Esophagus (tissue), 2 donors: ENCODE measurements at regions not wholly inside any gene's neighbourhood (a gene's known extent, or its start where the extent isn't known, plus 50 kb on each side); places are given as distances from the start of the nearest gene placed in this dataset.

Source experiments
- H3K27ac ChIP-seq, 2 donors: one replicate each; pipeline ENCODE4 v1.5.1; 2013; ENCODE audit warnings: low read depth in 2 of 2, mild to moderate bottlenecking in 2 of 2, inconsistent platforms in 1 of 2, low read length in 1 of 2, moderate library complexity in 1 of 2
- H3K27me3 ChIP-seq, 2 donors: one replicate each; pipeline ENCODE4 v1.6.1; 2013; ENCODE audit warnings: low read length in 2 of 2, control low read depth in 1 of 2, mild to moderate bottlenecking in 1 of 2; ENCODE audit not compliant: insufficient read depth in 2 of 2, control insufficient read depth in 1 of 2
- H3K36me3 ChIP-seq, 2 donors: one replicate each; pipeline ENCODE4 v1.6.1; 2013; ENCODE audit warnings: low read length in 1 of 2; ENCODE audit not compliant: control insufficient read depth in 2 of 2, insufficient read depth in 2 of 2
- H3K4me1 ChIP-seq, 2 donors: one replicate each; pipeline ENCODE4 v1.6.1; 2013; ENCODE audit warnings: low read length in 1 of 2; ENCODE audit not compliant: control insufficient read depth in 2 of 2, insufficient read depth in 2 of 2
- H3K4me3 ChIP-seq, 2 donors: one replicate each; pipeline ENCODE4 v1.5.1; 2013; ENCODE audit warnings: low read length in 2 of 2, mild to moderate bottlenecking in 2 of 2, low read depth in 1 of 2, moderate library complexity in 1 of 2
- H3K9me3 ChIP-seq, 2 donors: one replicate each; pipeline ENCODE4 v1.6.1; 2013; ENCODE audit warnings: mild to moderate bottlenecking in 2 of 2, low read depth in 1 of 2, low read length in 1 of 2, moderate library complexity in 1 of 2; ENCODE audit not compliant: control insufficient read depth in 2 of 2, insufficient read depth in 1 of 2
- WGBS, 2 donors: extraction: QIAGEN DNeasy Blood & Tissue Kit; methylation state at CpG; one replicate each; pipeline ENCODE4 v1.1.7; 2013; 5-methylcytosine and 5-hydroxymethylcytosine counted together
- donor health status: healthy with polysubstance abuse.
- donor health status: Bipolar disorder and iron deficiency.

DNA sequence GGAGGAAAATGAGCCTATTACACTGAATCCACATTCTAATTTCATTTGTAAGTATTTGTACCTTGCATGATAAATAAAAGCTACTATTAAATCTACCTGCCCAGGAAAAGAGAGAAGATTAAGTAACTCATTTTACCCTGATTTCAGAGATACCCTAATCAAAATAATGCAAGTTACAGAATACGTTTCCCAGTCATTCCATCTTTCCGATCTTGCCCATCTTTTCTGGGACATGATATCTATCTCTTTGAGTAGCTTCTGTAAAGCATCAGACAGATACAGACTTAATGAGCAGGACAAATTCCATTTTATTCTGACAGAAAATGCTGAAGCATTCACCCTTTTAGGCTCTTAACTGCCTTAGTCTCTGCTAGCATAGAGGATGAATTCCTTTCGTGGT lies 56.6 kb downstream of the SPRY2 start:
- H3K27me3 ChIP-seq, result no peaks in the 10 kb centered on the region
- H3K36me3 ChIP-seq, result no peaks in the 10 kb centered on the region
- H3K4me1 ChIP-seq, result no peaks in the 10 kb centered on the region
- WGBS, 2 donors, result 92 to 95% methylated on average over 3 of the region's 3 CpGs
- no peaks in the 10 kb centered on the region for H3K9me3 ChIP-seq
- H3K27ac ChIP-seq, result no peak overlapping the region
- no peak overlapping the region for H3K4me3 ChIP-seq

DNA sequence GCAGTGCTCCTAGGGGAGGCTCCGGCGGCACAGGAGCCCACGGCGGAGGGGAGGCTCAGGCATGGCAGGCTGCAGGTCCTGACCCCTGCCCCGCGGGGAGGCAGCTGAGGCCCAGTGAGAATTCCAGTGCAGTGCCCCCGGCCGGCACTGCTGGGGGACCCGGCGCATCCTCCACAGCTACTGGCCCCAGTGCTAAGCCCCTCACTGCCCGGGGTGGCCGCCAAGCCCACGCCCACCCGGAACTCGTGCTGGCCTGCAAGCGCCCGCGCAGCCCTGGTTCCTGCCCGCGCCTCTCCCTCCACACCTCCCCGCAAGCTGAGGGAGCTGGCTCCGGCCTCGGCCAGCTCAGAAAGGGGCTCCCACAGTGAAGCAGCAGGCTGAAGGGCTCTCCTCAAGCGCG lies 62.2 kb downstream of the SPRY2 start:
- Histone ChIP-seq H3K27me3 (no peaks in the 10 kb centered on the region), H3K4me3 (no peak overlapping the region), H3K9me3 (peaks cover 0 to 3% of the 10 kb centered on the region in 2 donors), H3K36me3 (no peaks in the 10 kb centered on the region), H3K27ac (no peak overlapping the region), H3K4me1 (no peaks in the 10 kb centered on the region)
- WGBS, 2 donors, result 96% methylated on average over 25 of the region's 25 CpGs

DNA sequence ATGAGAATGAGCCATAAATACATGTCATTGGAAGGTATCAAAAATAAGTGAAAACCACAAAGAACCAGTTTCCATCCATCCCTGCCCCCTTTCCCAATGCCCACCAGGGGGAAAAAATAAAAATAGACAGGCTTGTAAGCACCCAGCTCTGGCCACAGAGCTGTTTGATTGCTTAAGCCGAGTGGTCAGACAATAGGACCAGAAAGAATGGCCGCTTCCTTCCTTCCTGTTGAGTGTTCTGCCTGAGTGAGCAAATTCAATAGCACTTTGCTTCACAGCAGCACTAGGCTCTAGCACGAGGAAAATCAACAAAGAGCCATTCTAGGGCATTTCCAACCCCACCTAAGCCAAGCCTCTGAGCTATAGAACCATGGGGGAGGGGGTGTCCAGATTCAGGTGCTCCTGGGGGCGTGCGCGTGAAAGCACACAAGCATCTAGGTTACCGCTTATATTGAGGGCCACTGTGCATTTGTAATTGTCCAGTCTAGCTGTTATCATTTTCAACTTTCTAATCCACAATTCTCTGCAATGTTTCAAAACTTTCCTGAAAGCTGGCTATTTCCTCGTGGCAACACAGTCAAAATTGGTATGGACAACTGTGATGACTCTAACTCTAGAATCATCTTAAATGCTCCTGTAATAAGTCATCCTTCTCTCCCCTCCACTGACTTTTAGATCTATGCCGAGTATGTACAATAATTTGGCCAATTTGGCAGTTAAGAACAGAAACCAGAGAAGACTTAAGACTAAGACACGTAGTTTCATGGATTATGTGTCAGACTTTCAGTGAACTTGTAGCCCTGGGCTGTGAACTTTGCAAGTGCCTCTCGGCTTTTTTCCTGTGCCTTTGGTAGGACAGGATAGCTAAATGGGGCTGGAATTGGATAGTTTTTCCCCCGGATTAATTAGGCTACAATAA lies 64.3 kb downstream of the SPRY2 start:
- Histone ChIP-seq H3K9me3 (peaks cover 0 to 3% of the 10 kb centered on the region in 2 donors), H3K36me3 (no peaks in the 10 kb centered on the region), H3K4me1 (no peaks in the 10 kb centered on the region), H3K27ac (no peak overlapping the region), H3K4me3 (no peak overlapping the region), H3K27me3 (no peaks in the 10 kb centered on the region)
- WGBS, 2 donors, result 52 to 64% methylated on average over 12 of the region's 12 CpGs

DNA sequence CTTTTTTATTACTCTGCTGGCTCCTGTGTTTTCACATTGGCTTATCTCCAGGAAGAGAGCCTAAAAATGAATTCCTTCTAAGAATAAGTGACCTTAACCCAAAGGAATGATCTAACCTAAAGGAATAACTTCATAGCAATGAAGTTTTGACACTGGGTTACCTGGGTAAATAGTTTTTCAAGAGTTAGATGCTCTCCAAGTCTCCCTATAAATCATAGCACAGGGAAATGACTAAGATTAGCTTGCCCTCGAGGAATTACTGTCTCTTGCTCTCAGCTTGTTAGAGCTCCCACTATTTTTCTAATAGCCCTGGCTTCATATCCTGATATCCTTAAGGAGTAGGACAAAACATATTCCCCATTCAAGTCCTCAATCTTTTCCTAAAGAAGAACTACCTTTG lies 66.3 kb downstream of the SPRY2 start:
- H3K4me3 ChIP-seq, result no peak overlapping the region
- peaks cover 0 to 3% of the 10 kb centered on the region in 2 donors for H3K9me3 ChIP-seq
- WGBS, 2 donors, result 31 to 54% methylated on average over 1 of the region's 1 CpG
- no peaks in the 10 kb centered on the region for H3K36me3 ChIP-seq
- no peaks in the 10 kb centered on the region for H3K4me1 ChIP-seq
- no peak overlapping the region for H3K27ac ChIP-seq
- no peaks in the 10 kb centered on the region for H3K27me3 ChIP-seq

DNA sequence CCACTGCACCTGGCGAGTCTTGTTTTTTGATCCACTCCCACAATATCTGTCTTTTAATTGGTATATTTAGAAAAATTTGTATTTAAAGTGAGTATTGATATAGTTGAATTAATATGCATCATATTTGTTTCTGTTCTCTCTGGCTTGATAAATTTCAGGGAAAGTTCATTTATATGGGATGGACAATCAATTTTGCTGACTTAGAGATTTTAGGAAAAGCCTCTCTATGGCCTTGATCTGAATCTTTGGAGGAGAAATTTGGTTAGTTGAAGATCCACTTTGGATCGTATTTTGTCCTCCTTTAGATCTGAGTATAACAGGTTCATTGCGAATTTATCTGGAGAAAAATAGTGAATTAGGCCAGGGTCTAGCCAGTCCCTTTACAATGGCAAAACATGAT lies 67.2 kb downstream of the SPRY2 start:
- 93 to 98% methylated on average over 3 of the region's 3 CpGs for WGBS, 2 donors
- Histone ChIP-seq H3K4me3 (no peak overlapping the region), H3K36me3 (no peaks in the 10 kb centered on the region), H3K27me3 (no peaks in the 10 kb centered on the region), H3K27ac (no peak overlapping the region), H3K9me3 (peaks cover 0 to under 1% of the 10 kb centered on the region in 2 donors), H3K4me1 (no peaks in the 10 kb centered on the region)

DNA sequence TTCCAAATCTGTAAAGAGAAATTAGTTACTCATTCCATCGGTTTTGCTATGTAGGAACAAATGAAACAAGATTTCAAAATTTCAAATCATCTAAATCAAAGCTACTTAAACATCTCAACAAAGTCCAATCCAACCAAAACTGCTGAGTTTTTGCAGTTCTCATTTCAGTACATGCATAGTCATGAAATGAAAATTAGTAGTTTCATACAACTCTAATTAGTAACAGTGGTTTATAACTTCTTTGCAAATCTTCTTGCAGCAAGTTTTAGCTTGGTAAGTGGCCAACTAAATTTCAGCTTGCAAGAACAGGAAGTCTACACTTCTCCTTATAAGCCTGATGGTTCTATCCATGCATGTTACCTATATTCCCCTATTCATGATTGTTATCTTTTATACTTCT lies 75.6 kb downstream of the SPRY2 start:
- H3K36me3 ChIP-seq, result no peaks in the 10 kb centered on the region
- 78 to 81% methylated on average over 1 of the region's 1 CpG for WGBS, 2 donors
- H3K4me3 ChIP-seq, result no peak overlapping the region
- no peaks in the 10 kb centered on the region for H3K4me1 ChIP-seq
- no peak overlapping the region for H3K27ac ChIP-seq
- H3K9me3 ChIP-seq, result no peaks in the 10 kb centered on the region
- no peaks in the 10 kb centered on the region for H3K27me3 ChIP-seq

DNA sequence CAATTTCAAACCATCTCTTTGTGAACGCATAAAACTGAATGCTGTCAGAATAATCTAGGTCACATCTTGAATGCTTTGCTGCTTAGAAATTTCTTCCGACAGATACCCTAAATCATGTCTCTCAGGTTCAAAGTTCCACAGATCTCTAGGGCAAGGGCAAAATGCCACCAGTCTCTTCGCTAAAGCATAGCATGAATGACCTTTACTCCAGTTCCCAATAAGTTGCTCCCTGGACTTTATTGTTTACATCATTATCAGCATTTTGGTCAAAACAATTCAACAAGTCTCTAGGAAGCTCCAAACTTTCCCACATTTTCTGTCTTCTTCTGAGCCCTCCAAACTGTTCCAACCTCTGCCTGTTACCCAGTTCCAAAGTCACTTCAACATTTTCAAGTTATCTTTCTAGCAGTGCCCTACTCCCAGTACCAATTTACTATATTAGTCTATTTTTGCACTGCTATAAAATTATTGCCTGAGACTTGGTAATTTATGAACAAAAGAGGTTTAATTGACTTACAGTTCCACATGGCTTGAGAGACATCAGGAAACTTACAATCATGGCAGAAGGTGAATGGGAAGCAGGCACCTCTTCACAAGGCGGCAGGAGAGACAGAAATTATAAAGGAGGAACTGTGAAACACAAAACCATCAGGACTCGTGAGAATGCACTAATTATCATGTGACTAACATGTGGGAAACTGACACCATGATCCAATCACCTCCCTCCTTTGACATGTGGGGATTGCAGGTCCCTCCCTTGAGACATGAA lies 77.0 kb downstream of the SPRY2 start:
- H3K27ac ChIP-seq, result no peak overlapping the region
- no peak overlapping the region for H3K4me3 ChIP-seq
- H3K36me3 ChIP-seq, result no peaks in the 10 kb centered on the region
- no peaks in the 10 kb centered on the region for H3K9me3 ChIP-seq
- H3K4me1 ChIP-seq, result no peaks in the 10 kb centered on the region
- WGBS, 2 donors, result 81 to 85% methylated on average over 5 of the region's 5 CpGs
- no peaks in the 10 kb centered on the region for H3K27me3 ChIP-seq

DNA sequence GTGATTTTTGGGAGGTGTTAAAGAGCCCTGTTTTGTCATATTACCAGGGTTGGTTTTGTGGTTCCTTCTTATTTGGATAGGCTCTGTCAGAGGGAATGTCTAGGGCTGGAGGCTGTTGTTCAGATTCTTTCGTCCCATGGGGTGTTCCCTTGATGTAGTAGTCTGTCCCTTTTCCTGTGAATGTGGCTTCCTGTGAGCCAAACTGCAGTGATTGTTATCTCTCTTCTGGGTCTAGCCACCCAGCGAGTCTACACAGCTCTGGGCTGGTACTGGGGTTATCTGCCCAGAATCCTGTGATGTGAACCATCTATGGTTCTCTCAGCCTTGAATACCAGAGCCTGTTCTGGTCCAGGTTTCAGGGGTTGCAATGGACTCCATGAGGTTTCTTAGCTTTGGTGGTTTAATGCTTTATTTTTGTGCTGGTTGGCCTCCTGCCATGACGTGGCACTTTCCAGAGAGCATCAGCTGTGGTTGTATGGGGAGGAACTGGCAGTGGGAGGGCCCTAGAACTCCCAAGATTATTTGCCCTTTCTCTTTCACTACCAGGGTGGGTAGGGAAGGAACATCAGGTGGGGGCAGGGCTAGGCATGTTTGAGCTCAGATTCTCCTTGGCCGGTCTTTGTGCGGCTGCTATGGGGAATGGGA lies 78.8 kb downstream of the SPRY2 start:
- H3K27ac ChIP-seq, result no peak overlapping the region
- H3K9me3 ChIP-seq, result no peaks in the 10 kb centered on the region
- H3K27me3 ChIP-seq, result no peaks in the 10 kb centered on the region
- no peaks in the 10 kb centered on the region for H3K36me3 ChIP-seq
- H3K4me1 ChIP-seq, result no peaks in the 10 kb centered on the region
- 85 to 88% methylated on average over 5 of the region's 5 CpGs for WGBS, 2 donors
- H3K4me3 ChIP-seq, result no peak overlapping the region

DNA sequence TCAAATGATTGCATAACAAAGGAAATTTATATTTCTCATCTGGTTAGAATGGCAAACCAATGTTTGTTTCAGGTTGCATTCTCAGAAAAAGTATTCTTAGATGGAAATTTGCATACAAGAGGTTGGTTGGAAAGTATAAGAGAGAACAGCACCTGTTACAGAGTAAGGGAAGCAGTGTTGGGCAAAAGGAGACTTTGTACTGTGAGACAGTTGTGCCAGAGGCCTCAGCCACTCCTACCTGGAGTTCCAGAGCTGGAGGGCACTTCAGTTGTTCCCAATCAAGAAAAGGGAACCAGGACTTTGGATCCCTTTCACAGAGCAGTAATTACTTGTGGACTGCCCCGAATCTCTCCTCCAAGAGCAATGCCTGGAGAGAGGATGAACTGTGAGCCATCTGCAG lies 81.8 kb downstream of the SPRY2 start:
- Histone ChIP-seq H3K27me3 (no peaks in the 10 kb centered on the region), H3K4me3 (no peak overlapping the region), H3K27ac (no peak overlapping the region), H3K36me3 (no peaks in the 10 kb centered on the region), H3K9me3 (no peaks in the 10 kb centered on the region), H3K4me1 (no peaks in the 10 kb centered on the region)
- 83 to 96% methylated on average over 1 of the region's 1 CpG for WGBS, 2 donors
